Adrenal gland (tissue), 5 donors: ENCODE measurements at regions not wholly inside any gene's neighbourhood (a gene's known extent, or its start where the extent isn't known, plus 50 kb on each side); places are given as distances from the start of the nearest gene placed in this dataset.

Experiments used
- POLR2A ChIP-seq, 2 donors: fragments of 450-650 bp; IDR thresholded peaks; one replicate each; pipeline ENCODE4 v1.6.1; 2017; ENCODE audit warnings: antibody characterized with exemption in 2 of 2, mild to moderate bottlenecking in 2 of 2, moderate library complexity in 1 of 2
- TF ChIP-seq, protein P1 (sequence below), 6 experiments: fragments of 450-650 bp in 4 of 6; fragments of 200-600 bp in 2 of 6; sonication (generic) in 1 of 6; IDR thresholded peaks; 1 replicate in 5 of 6; 2 replicates in 1 of 6; pipeline versions ENCODE4 v1.5.1 to v1.8.0; 2016 to 2021; ENCODE audit warnings: antibody characterized with exemption in 6 of 6, mild to moderate bottlenecking in 2 of 6, moderate library complexity in 1 of 6
- donor health status: DM: no; HTN: no; CAD: no.

GRCh38 chr10:20658158-20658557 lies 239.0 kb downstream of the NEBL start:
- TF ChIP-seq POLR2A (IDR thresholded peaks at IDR 0.05), result no peak
- TF ChIP-seq, protein P1, sequence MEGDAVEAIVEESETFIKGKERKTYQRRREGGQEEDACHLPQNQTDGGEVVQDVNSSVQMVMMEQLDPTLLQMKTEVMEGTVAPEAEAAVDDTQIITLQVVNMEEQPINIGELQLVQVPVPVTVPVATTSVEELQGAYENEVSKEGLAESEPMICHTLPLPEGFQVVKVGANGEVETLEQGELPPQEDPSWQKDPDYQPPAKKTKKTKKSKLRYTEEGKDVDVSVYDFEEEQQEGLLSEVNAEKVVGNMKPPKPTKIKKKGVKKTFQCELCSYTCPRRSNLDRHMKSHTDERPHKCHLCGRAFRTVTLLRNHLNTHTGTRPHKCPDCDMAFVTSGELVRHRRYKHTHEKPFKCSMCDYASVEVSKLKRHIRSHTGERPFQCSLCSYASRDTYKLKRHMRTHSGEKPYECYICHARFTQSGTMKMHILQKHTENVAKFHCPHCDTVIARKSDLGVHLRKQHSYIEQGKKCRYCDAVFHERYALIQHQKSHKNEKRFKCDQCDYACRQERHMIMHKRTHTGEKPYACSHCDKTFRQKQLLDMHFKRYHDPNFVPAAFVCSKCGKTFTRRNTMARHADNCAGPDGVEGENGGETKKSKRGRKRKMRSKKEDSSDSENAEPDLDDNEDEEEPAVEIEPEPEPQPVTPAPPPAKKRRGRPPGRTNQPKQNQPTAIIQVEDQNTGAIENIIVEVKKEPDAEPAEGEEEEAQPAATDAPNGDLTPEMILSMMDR (IDR thresholded peaks at IDR 0.05), result no peak
